NCI-H82 treated with DMSO at 0.1 percent for 48 hours (cell line): ENCODE measurements at regions not wholly inside any gene's neighbourhood (a gene's known extent, or its start where the extent isn't known, plus 50 kb on each side); places are given as distances from the start of the nearest gene placed in this dataset.
"Not testable (repeated sequence)": the region's sequence is repeated elsewhere in the genome, so short reads cannot be mapped to it uniquely, and the experiment has no call there.

ENCODE experiments used
- DNase-seq: peaks from one replicate; lab custom pipeline; 2025; ENCODE audit not compliant: unreplicated experiment; lab: John Stamatoyannopoulos, UW

- DNase-seq = not testable (repeated sequence)
These were observed 154.9 kb upstream of the IQSEC1 start for GRCh38 chr3:13228169-13228568.

GRCh38 chr3:13227315-13228165 is 154.3 kb upstream of the IQSEC1 start:
- DNase-seq = no peak

GRCh38 chr3:13224967-13225366 is 151.7 kb upstream of the IQSEC1 start:
- no peak for DNase-seq

- DNase-seq = no peak
These were observed 150.5 kb upstream of the IQSEC1 start for GRCh38 chr3:13223574-13224237.

- DNase-seq = no peak
These were observed 149.8 kb upstream of the IQSEC1 start for GRCh38 chr3:13222891-13223573.

- DNase-seq = no peak
These were observed 148.9 kb upstream of the IQSEC1 start for GRCh38 chr3:13222131-13222530.

GRCh38 chr3:13221491-13222061 is 148.3 kb upstream of the IQSEC1 start:
- DNase-seq = no peak

- no peak for DNase-seq
These were observed 147.8 kb upstream of the IQSEC1 start for GRCh38 chr3:13220991-13221390.

GRCh38 chr3:13219902-13220296 is 146.7 kb upstream of the IQSEC1 start:
- no peak for DNase-seq

GRCh38 chr3:13219077-13219901 is 146.1 kb upstream of the IQSEC1 start:
- DNase-seq = no peak

- no peak for DNase-seq
These were observed 145.3 kb upstream of the IQSEC1 start for GRCh38 chr3:13218541-13218908.

- DNase-seq = no peak
These were observed 144.7 kb upstream of the IQSEC1 start for GRCh38 chr3:13217736-13218540.

GRCh38 chr3:13217253-13217652 is 144.0 kb upstream of the IQSEC1 start:
- no peak for DNase-seq

GRCh38 chr3:13215940-13216546 is 142.8 kb upstream of the IQSEC1 start:
- no peak for DNase-seq

GRCh38 chr3:13214847-13215472 is 141.7 kb upstream of the IQSEC1 start:
- no peak for DNase-seq

- DNase-seq = no peak
These were observed 140.9 kb upstream of the IQSEC1 start for GRCh38 chr3:13213911-13214846.

GRCh38 chr3:13213490-13213889 is 140.3 kb upstream of the IQSEC1 start:
- no peak for DNase-seq

GRCh38 chr3:13211605-13212210 is 138.5 kb upstream of the IQSEC1 start:
- DNase-seq = no peak
